ENCODE measurements at regions not wholly inside any gene's neighbourhood (a gene's known extent, or its start where the extent isn't known, plus 50 kb on each side); places are given as distances from the start of the nearest gene placed in this dataset.

GRCh38 chr10:3239920-3240894 is 67.6 kb upstream of the PITRM1 start:
- no peak for DNase-seq (ENCODE audit: low spot score, unreplicated experiment)
- no peaks in the 10 kb centered on the region for H3K4me1 Mint-ChIP-seq (ENCODE audit: low read depth)
- no peak overlapping the region for H3K27ac Mint-ChIP-seq
- TF ChIP-seq CTCF (IDR thresholded peaks at IDR 0.05; ENCODE audit: unreplicated experiment): no peak
- H3K36me3 Mint-ChIP-seq (ENCODE audit: insufficient read depth): no peaks in the 10 kb centered on the region
- H3K9me3 Mint-ChIP-seq (ENCODE audit: low read depth): no peaks in the 10 kb centered on the region
- peaks cover 28% of the 10 kb centered on the region for H3K27me3 Mint-ChIP-seq
- H3K4me3 Mint-ChIP-seq (ENCODE audit: low read depth): no peak overlapping the region

GRCh38 chr10:3239066-3239919 is 66.7 kb upstream of the PITRM1 start:
- H3K4me3 Mint-ChIP-seq (ENCODE audit: low read depth): no peak overlapping the region

GRCh38 chr10:3238115-3238871 is 65.7 kb upstream of the PITRM1 start:
- Mint-ChIP-seq H3K27me3 (peaks cover 28% of the 10 kb centered on the region), H3K4me3 (ENCODE audit: low read depth) (no peak overlapping the region), H3K4me1 (ENCODE audit: low read depth) (no peaks in the 10 kb centered on the region), H3K36me3 (ENCODE audit: insufficient read depth) (no peaks in the 10 kb centered on the region), H3K27ac (no peak overlapping the region), H3K9me3 (ENCODE audit: low read depth) (peaks cover 5% of the 10 kb centered on the region)
- no peak for DNase-seq (ENCODE audit: low spot score, unreplicated experiment)
- no peak for TF ChIP-seq CTCF (IDR thresholded peaks at IDR 0.05; ENCODE audit: unreplicated experiment)

More at GRCh38 chr10:3239066-3239919, 66.7 kb upstream of the PITRM1 start:
- peak; percentile 97 for TF ChIP-seq CTCF (IDR thresholded peaks at IDR 0.05; ENCODE audit: unreplicated experiment)
- no peaks in the 10 kb centered on the region for H3K4me1 Mint-ChIP-seq (ENCODE audit: low read depth)
- no peaks in the 10 kb centered on the region for H3K36me3 Mint-ChIP-seq (ENCODE audit: insufficient read depth)
- H3K9me3 Mint-ChIP-seq (ENCODE audit: low read depth): peaks cover 5% of the 10 kb centered on the region
- peak; percentile 68 for DNase-seq (ENCODE audit: low spot score, unreplicated experiment)
- H3K27ac Mint-ChIP-seq: no peak overlapping the region
- peaks cover 28% of the 10 kb centered on the region for H3K27me3 Mint-ChIP-seq

GRCh38 chr10:3237530-3237929 is 64.9 kb upstream of the PITRM1 start:
- H3K4me1 Mint-ChIP-seq (ENCODE audit: low read depth): no peaks in the 10 kb centered on the region
- peaks cover 5% of the 10 kb centered on the region for H3K9me3 Mint-ChIP-seq (ENCODE audit: low read depth)
- H3K4me3 Mint-ChIP-seq (ENCODE audit: low read depth): no peak overlapping the region
- H3K36me3 Mint-ChIP-seq (ENCODE audit: insufficient read depth): no peaks in the 10 kb centered on the region
- H3K27ac Mint-ChIP-seq: no peak overlapping the region
- TF ChIP-seq CTCF (IDR thresholded peaks at IDR 0.05; ENCODE audit: unreplicated experiment): no peak
- DNase-seq (ENCODE audit: low spot score, unreplicated experiment): no peak
- peaks cover 28% of the 10 kb centered on the region for H3K27me3 Mint-ChIP-seq
